GM19324 (cell line): ENCODE measurements at regions not wholly inside any gene's neighbourhood (a gene's known extent, or its start where the extent isn't known, plus 50 kb on each side); places are given as distances from the start of the nearest gene placed in this dataset.

Experiments used
- ATAC-seq: cut with Tn5 transposase; IDR thresholded peaks from one replicate; pipeline ENCODE4 v1.9.1; 2021; ENCODE audit warnings: mild to moderate bottlenecking, moderate library complexity; ENCODE audit not compliant: unreplicated experiment, low FRiP score

- peak; percentile 77 for ATAC-seq
Observed at GRCh38 chr18:24964216-24964615, 387.8 kb downstream of the ZNF521 start.

- ATAC-seq, result no peak
Observed at GRCh38 chr18:24968238-24968775, 383.7 kb downstream of the ZNF521 start.

GRCh38 chr18:24972577-24972976, 379.4 kb downstream of the ZNF521 start:
- no peak for ATAC-seq

GRCh38 chr18:24974431-24974830, 377.5 kb downstream of the ZNF521 start:
- no peak for ATAC-seq

- no peak for ATAC-seq
Observed at GRCh38 chr18:24975496-24976372, 376.2 kb downstream of the ZNF521 start.

GRCh38 chr18:24976502-24976901, 375.5 kb downstream of the ZNF521 start:
- ATAC-seq, result no peak

GRCh38 chr18:24979235-24979634, 372.7 kb downstream of the ZNF521 start:
- no peak for ATAC-seq

- ATAC-seq, result no peak
Observed at GRCh38 chr18:24982831-24983230, 369.1 kb downstream of the ZNF521 start.

- ATAC-seq, result no peak
Observed at GRCh38 chr18:24983566-24984139, 368.3 kb downstream of the ZNF521 start.

- no peak for ATAC-seq
Observed at GRCh38 chr18:24985586-24985985, 366.4 kb downstream of the ZNF521 start.

- ATAC-seq, result no peak
Observed at GRCh38 chr18:24986666-24987302, 365.2 kb downstream of the ZNF521 start.

GRCh38 chr18:24987303-24988252, 364.4 kb downstream of the ZNF521 start:
- ATAC-seq, result no peak

GRCh38 chr18:24988253-24988840, 363.6 kb downstream of the ZNF521 start:
- no peak for ATAC-seq

- ATAC-seq, result no peak
Observed at GRCh38 chr18:24989760-24990593, 362.0 kb downstream of the ZNF521 start.

- ATAC-seq, result no peak
Observed at GRCh38 chr18:24990671-24991134, 361.3 kb downstream of the ZNF521 start.

GRCh38 chr18:24991141-24992060, 360.6 kb downstream of the ZNF521 start:
- no peak for ATAC-seq

GRCh38 chr18:24992491-24992890, 359.5 kb downstream of the ZNF521 start:
- no peak for ATAC-seq

- ATAC-seq, result no peak
Observed at GRCh38 chr18:24993628-24994027, 358.3 kb downstream of the ZNF521 start.
